OCI-LY3 (cell line): ENCODE measurements at regions not wholly inside any gene's neighbourhood (a gene's known extent, or its start where the extent isn't known, plus 50 kb on each side); places are given as distances from the start of the nearest gene placed in this dataset.
A peak's percentile ranks its signal among the peaks of the same experiment; 100 is the strongest.

ENCODE experiments used
- H2AFZ ChIP-seq: fragments of 200-600, 300-600 bp; shearing (Covaris generic); 2 replicates; pipeline ENCODE4 v1.6.0; 2014; ENCODE audit warnings: antibody characterized with exemption, low read depth, low read length
- H3K27ac ChIP-seq: fragments of 200-600, 300-600 bp; sonication (generic); 2 replicates; pipeline ENCODE4 v1.5.1; 2014; ENCODE audit warnings: mild to moderate bottlenecking, low read length, moderate library complexity, mixed read lengths
- H3K27me3 ChIP-seq: fragments of 200-600, 300-600 bp; sonication (generic); 2 replicates; pipeline ENCODE4 v1.6.1; 2014; ENCODE audit warnings: low read depth, low read length, mixed read lengths
- H3K36me3 ChIP-seq: fragments of 200-600, 300-600 bp; sonication (generic); replicated peaks from 2 replicates; pipeline ENCODE3; 2014; ENCODE audit warnings: low read depth, low read length, mixed read lengths
- H3K4me1 ChIP-seq: fragments of 300-600, 200-600 bp; sonication (generic); 2 replicates; pipeline ENCODE4 v1.6.1; 2014; ENCODE audit warnings: low read length, mixed read lengths
- H3K4me2 ChIP-seq: fragments of 200-600, 300-600 bp; sonication (generic); 2 replicates; pipeline ENCODE4 v1.6.1; 2014; ENCODE audit warnings: low read length, mixed read lengths
- H3K4me3 ChIP-seq: fragments of 300-600, 200-600 bp; sonication (generic); 2 replicates; pipeline ENCODE4 v1.5.1; 2014; ENCODE audit warnings: antibody characterized with exemption, mild to moderate bottlenecking, low read length, moderate library complexity
- H3K79me2 ChIP-seq: fragments of 300-600, 200-600 bp; shearing (Covaris generic); 2 replicates; pipeline ENCODE4 v1.6.1; 2014; ENCODE audit warnings: mild to moderate bottlenecking, low read length, mixed read lengths
- H3K9ac ChIP-seq: fragments of 300-600, 200-600 bp; shearing (Covaris generic); 2 replicates; pipeline ENCODE4 v1.6.0; 2014; ENCODE audit warnings: mild to moderate bottlenecking, low read length, moderate library complexity
- H3K9me3 ChIP-seq: fragments of 200-600, 300-600 bp; shearing (Covaris generic); 2 replicates; pipeline ENCODE4 v1.6.1; 2014; ENCODE audit warnings: low read length, mixed read lengths; ENCODE audit not compliant: insufficient read depth
- H4K20me1 ChIP-seq: fragments of 200-600, 300-600 bp; sonication (generic); 2 replicates; pipeline ENCODE4 v1.6.1; 2016; ENCODE audit warnings: low read length, mixed read lengths; ENCODE audit not compliant: insufficient read depth
- CTCF ChIP-seq: fragments of 200-600, 300-600 bp; sonication (generic); IDR thresholded peaks from 2 replicates; pipeline ENCODE4 v1.5.1; 2014; ENCODE audit warnings: antibody characterized with exemption, low read length, low read depth
- EZH2phosphoT487 ChIP-seq: fragments of 200-600 bp; shearing (Covaris generic); IDR thresholded peaks from 2 replicates; pipeline ENCODE4 v1.6.1; 2018; ENCODE audit warnings: antibody characterized with exemption, mixed run types, low read depth

- TF ChIP-seq CTCF (no peak), EZH2phosphoT487 (no peak)
- Histone ChIP-seq H3K4me1 (peaks cover 35% of the 10 kb centered on the region), H3K9me3 (no peaks in the 10 kb centered on the region), H3K4me2 (0 out of 2 replicates have a peak overlapping the region, but pooled peaks have one; percentile 35), H2AFZ (no peak overlapping the region), H3K9ac (no peak overlapping the region), H3K27me3 (peaks cover 69% of the 10 kb centered on the region), H3K36me3 (no peaks in the 10 kb centered on the region), H3K4me3 (no peak overlapping the region), H4K20me1 (no peaks in the 10 kb centered on the region), H3K27ac (no peak overlapping the region), H3K79me2 (no peaks in the 10 kb centered on the region)
These were observed 122.5 kb upstream of the TRIM2 start for GRCh38 chr4:153081693-153082092.

GRCh38 chr4:153082322-153083301, 121.6 kb upstream of the TRIM2 start:
- Histone ChIP-seq H3K27me3 (peaks cover 76% of the 10 kb centered on the region), H3K9me3 (no peaks in the 10 kb centered on the region), H3K79me2 (no peaks in the 10 kb centered on the region), H2AFZ (peak overlapping the region; percentile 75), H3K9ac (peak overlapping the region; percentile 35; the same call in 1 of the 2 replicates), H4K20me1 (no peaks in the 10 kb centered on the region), H3K4me3 (peak overlapping the region; percentile 50), H3K27ac (no peak overlapping the region), H3K4me1 (peaks cover 35% of the 10 kb centered on the region), H3K4me2 (peak overlapping the region; percentile 70), H3K36me3 (no peaks in the 10 kb centered on the region)
- no peak for TF ChIP-seq EZH2phosphoT487
- TF ChIP-seq CTCF: no peak

- peak overlapping the region; percentile 50 for H3K4me3 ChIP-seq
- H3K9ac ChIP-seq: peak overlapping the region; percentile 35
- peak overlapping the region; percentile 75 for H2AFZ ChIP-seq
- no peak overlapping the region for H3K27ac ChIP-seq
- H3K4me1 ChIP-seq: peaks cover 35% of the 10 kb centered on the region
- no peaks in the 10 kb centered on the region for H4K20me1 ChIP-seq
- no peaks in the 10 kb centered on the region for H3K79me2 ChIP-seq
- no peaks in the 10 kb centered on the region for H3K36me3 ChIP-seq
- H3K9me3 ChIP-seq: no peaks in the 10 kb centered on the region
- peak; percentile 97 for TF ChIP-seq CTCF
- TF ChIP-seq EZH2phosphoT487: no peak
- H3K27me3 ChIP-seq: peaks cover 80% of the 10 kb centered on the region
- H3K4me2 ChIP-seq: peak overlapping the region; percentile 70
These were observed 120.7 kb upstream of the TRIM2 start for GRCh38 chr4:153083447-153083947.

GRCh38 chr4:153084224-153084979, 119.8 kb upstream of the TRIM2 start:
- no peaks in the 10 kb centered on the region for H3K9me3 ChIP-seq
- H3K4me1 ChIP-seq: peaks cover 40% of the 10 kb centered on the region
- no peaks in the 10 kb centered on the region for H3K36me3 ChIP-seq
- H3K79me2 ChIP-seq: no peaks in the 10 kb centered on the region
- H3K4me3 ChIP-seq: no peak overlapping the region
- H3K4me2 ChIP-seq: peak overlapping the region; percentile 35; the same call in 1 of the 2 replicates
- TF ChIP-seq EZH2phosphoT487 (no peak), CTCF (no peak)
- H4K20me1 ChIP-seq: no peaks in the 10 kb centered on the region
- no peak overlapping the region for H3K27ac ChIP-seq
- no peak overlapping the region for H3K9ac ChIP-seq
- H2AFZ ChIP-seq: no peak overlapping the region
- peaks cover 81% of the 10 kb centered on the region for H3K27me3 ChIP-seq
